22Rv1 (cell line): ENCODE measurements at regions not wholly inside any gene's neighbourhood (a gene's known extent, or its start where the extent isn't known, plus 50 kb on each side); places are given as distances from the start of the nearest gene placed in this dataset.

ENCODE experiments used
- CTCF ChIP-seq: fragments of 450-650 bp; IDR thresholded peaks from 2 replicates; pipeline ENCODE4 v1.5.1; 2017; ENCODE audit warnings: mild to moderate bottlenecking
- ZFX ChIP-seq: fragments of 450-650 bp; IDR thresholded peaks from 2 replicates; pipeline ENCODE4 v1.6.1; 2017; ENCODE audit warnings: antibody characterized with exemption, borderline replicate concordance

GRCh38 chr1:199691540-199691939 lies 336.0 kb upstream of the NR5A2 start:
- TF ChIP-seq CTCF (no peak), ZFX (no peak)
